Caco-2 (cell line): ENCODE measurements at regions not wholly inside any gene's neighbourhood (a gene's known extent, or its start where the extent isn't known, plus 50 kb on each side); places are given as distances from the start of the nearest gene placed in this dataset.

Experiments used
- BruUV-seq: library from RNA; stranded (reverse); fragments of 400-500 nt; replicated peaks from 2 replicates; lab custom pipeline; 2021; lab: Mats Ljungman, UMichigan
- CTCF ChIA-PET: fragments of 300-600 bp; sonication (Branson Sonifier 250); formaldehyde crosslinking; loops from one replicate; lab custom pipeline; 2022; ENCODE audit warnings: antibody characterized with exemption; lab: Charles Lee
- POLR2A ChIA-PET: fragments of 300-600 bp; sonication (Branson Sonifier 250); formaldehyde crosslinking; loops from one replicate; lab custom pipeline; 2022; ENCODE audit warnings: antibody characterized with exemption; lab: Charles Lee
- DNase-seq, 2 experiments: peaks; one replicate each; pipeline versions ENCODE4 v3.0.0 to v3.0.0-alpha.2; 2020 to 2022
- H3K27me3 ChIP-seq: replicated peaks from 2 replicates; pipeline ENCODE4 v1.6.0; 2011; ENCODE audit warnings: low read length; ENCODE audit not compliant: control insufficient read depth, insufficient read depth
- H3K36me3 ChIP-seq: 2 replicates; pipeline ENCODE4 v1.5.1; 2011; ENCODE audit warnings: low read length; ENCODE audit not compliant: control insufficient read depth, insufficient read depth
- H3K4me1 ChIP-seq: fragments of 250-450 bp; sonication (Bioruptor Pico); 2 replicates; pipeline ENCODE4 v1.5.1; 2020; ENCODE audit warnings: mild to moderate bottlenecking
- H3K4me3 ChIP-seq: 2 replicates; pipeline ENCODE4 v1.5.1; 2011; ENCODE audit warnings: low read depth, mild to moderate bottlenecking, control low read depth, low read length
- H3K9me3 ChIP-seq: fragments of 250-450 bp; sonication (Bioruptor Pico); 2 replicates; pipeline ENCODE4 v1.5.1; 2020; ENCODE audit warnings: mild to moderate bottlenecking, moderate library complexity
- H3K27ac Mint-ChIP-seq: one replicate; pipeline ENCODE4 v1.8.0; 2022; ENCODE audit warnings: mixed read lengths; ENCODE audit not compliant: unreplicated experiment
- H3K27me3 Mint-ChIP-seq: one replicate; pipeline ENCODE4 v1.8.0; 2022; ENCODE audit warnings: mixed read lengths; ENCODE audit not compliant: insufficient read depth, unreplicated experiment
- H3K36me3 Mint-ChIP-seq: one replicate; pipeline ENCODE4 v1.8.0; 2022; ENCODE audit warnings: mild to moderate bottlenecking, mixed read lengths; ENCODE audit not compliant: insufficient read depth, unreplicated experiment
- H3K4me1 Mint-ChIP-seq: one replicate; pipeline ENCODE4 v1.8.0; 2022; ENCODE audit warnings: low read depth, mixed read lengths; ENCODE audit not compliant: unreplicated experiment
- H3K4me3 Mint-ChIP-seq: one replicate; pipeline ENCODE4 v1.8.0; 2022; ENCODE audit warnings: mild to moderate bottlenecking, moderate library complexity, mixed read lengths; ENCODE audit not compliant: unreplicated experiment
- H3K9me3 Mint-ChIP-seq: one replicate; pipeline ENCODE4 v1.8.0; 2022; ENCODE audit warnings: mixed read lengths; ENCODE audit not compliant: unreplicated experiment
- intact Hi-C: fragments of 100-400 bp; cut with micrococcal nuclease; formaldehyde crosslinking; loops from one replicate; pipeline ENCODE4 v1.10.0; 2022; ENCODE audit not compliant: unreplicated experiment
- TF ChIP-seq, protein P1 (sequence below), 2 experiments: fragments of 200-600 bp in 1 of 2; IDR thresholded peaks; 1 replicate in 1 of 2; 2 replicates in 1 of 2; pipeline versions ENCODE4 v1.5.1 to v1.8.0; 2011 to 2022; ENCODE audit warnings: antibody characterized with exemption in 1 of 2, control low read depth in 1 of 2, inconsistent platforms in 1 of 2, low read depth in 1 of 2, low read length in 1 of 2, mild to moderate bottlenecking in 1 of 2, moderate library complexity in 1 of 2; ENCODE audit not compliant: insufficient read depth in 1 of 2, severe bottlenecking in 1 of 2, unreplicated experiment in 1 of 2

DNA sequence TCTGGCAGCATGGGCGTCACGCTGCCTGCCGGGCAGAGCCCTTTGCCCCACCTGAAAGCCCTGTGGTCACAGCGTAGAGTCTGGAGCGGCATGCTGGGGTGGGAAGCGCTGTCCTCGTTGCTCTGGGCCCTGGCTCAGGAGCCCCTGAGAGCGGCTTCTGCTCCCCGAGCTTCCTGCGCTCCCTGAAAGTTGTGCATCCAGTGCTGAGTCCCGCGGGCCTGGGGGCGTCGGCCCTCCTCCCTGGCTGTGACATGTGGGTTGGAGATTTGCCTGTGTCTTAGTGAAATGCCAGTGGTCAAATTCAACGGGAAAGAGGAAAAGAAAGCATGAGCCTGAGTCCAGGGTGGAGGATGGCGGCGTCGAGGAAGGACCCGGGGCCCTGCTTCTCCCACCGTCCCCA lies 1208.0 kb downstream of the BRD1 start:
- Histone ChIP-seq H3K36me3 (no peaks in the 10 kb centered on the region), H3K4me1 (no peaks in the 10 kb centered on the region), H3K27me3 (no peaks in the 10 kb centered on the region), H3K9me3 (no peaks in the 10 kb centered on the region), H3K4me3 (no peak overlapping the region)
- Mint-ChIP-seq H3K36me3 (no peaks in the 10 kb centered on the region), H3K4me3 (no peak overlapping the region), H3K9me3 (no peaks in the 10 kb centered on the region), H3K27ac (no peak overlapping the region), H3K27me3 (peaks cover 5% of the 10 kb centered on the region), H3K4me1 (no peaks in the 10 kb centered on the region)
- BruUV-seq = no TSS peak
- TF ChIP-seq, protein P1, sequence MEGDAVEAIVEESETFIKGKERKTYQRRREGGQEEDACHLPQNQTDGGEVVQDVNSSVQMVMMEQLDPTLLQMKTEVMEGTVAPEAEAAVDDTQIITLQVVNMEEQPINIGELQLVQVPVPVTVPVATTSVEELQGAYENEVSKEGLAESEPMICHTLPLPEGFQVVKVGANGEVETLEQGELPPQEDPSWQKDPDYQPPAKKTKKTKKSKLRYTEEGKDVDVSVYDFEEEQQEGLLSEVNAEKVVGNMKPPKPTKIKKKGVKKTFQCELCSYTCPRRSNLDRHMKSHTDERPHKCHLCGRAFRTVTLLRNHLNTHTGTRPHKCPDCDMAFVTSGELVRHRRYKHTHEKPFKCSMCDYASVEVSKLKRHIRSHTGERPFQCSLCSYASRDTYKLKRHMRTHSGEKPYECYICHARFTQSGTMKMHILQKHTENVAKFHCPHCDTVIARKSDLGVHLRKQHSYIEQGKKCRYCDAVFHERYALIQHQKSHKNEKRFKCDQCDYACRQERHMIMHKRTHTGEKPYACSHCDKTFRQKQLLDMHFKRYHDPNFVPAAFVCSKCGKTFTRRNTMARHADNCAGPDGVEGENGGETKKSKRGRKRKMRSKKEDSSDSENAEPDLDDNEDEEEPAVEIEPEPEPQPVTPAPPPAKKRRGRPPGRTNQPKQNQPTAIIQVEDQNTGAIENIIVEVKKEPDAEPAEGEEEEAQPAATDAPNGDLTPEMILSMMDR (IDR thresholded peaks at IDR 0.05; ENCODE audit: insufficient read depth in 1 of 2, low read depth in 1 of 2, low read length in 1 of 2, severe bottlenecking in 1 of 2, unreplicated experiment in 1 of 2) = no peak
- intact Hi-C loops = no loop called here
- ChIA-PET POLR2A (no interaction called here), CTCF (no interaction called here)
- DNase-seq = no peak

DNA sequence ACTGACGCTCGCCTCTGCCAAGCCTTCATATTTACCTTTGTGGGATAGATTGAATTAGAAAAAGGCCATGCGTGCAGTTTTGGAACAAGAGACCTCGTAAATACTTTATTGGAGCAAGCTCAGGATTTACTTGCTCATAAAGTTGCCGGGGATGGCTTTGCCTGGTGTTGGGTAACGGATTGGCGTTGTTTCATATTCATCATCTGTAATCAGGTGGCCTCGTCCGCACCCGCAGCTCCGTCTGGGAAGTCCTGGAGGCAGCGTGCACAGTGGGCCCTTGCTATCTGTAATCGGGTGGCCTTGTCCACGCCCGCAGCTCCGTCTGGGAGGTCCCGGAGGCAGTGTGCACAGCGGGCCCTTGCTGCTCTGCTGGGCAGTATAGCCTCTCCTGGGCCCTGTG lies 1209.3 kb downstream of the BRD1 start:
- H3K4me1 ChIP-seq = no peaks in the 10 kb centered on the region
- no peaks in the 10 kb centered on the region for H3K36me3 ChIP-seq
- TF ChIP-seq, protein P1 (IDR thresholded peaks at IDR 0.05; ENCODE audit: insufficient read depth in 1 of 2, low read depth in 1 of 2, low read length in 1 of 2, severe bottlenecking in 1 of 2, unreplicated experiment in 1 of 2) = no peak
- no peak overlapping the region for H3K4me3 Mint-ChIP-seq
- DNase-seq = no peak
- no peak overlapping the region for H3K4me3 ChIP-seq
- H3K9me3 Mint-ChIP-seq = no peaks in the 10 kb centered on the region
- no peaks in the 10 kb centered on the region for H3K9me3 ChIP-seq
- POLR2A ChIA-PET = no interaction called here
- H3K36me3 Mint-ChIP-seq = no peaks in the 10 kb centered on the region
- H3K27me3 ChIP-seq = no peaks in the 10 kb centered on the region
- CTCF ChIA-PET = no interaction called here
- no TSS peak for BruUV-seq
- H3K4me1 Mint-ChIP-seq = no peaks in the 10 kb centered on the region
- peaks cover 6% of the 10 kb centered on the region for H3K27me3 Mint-ChIP-seq
- intact Hi-C loops = no loop called here
- no peak overlapping the region for H3K27ac Mint-ChIP-seq

DNA sequence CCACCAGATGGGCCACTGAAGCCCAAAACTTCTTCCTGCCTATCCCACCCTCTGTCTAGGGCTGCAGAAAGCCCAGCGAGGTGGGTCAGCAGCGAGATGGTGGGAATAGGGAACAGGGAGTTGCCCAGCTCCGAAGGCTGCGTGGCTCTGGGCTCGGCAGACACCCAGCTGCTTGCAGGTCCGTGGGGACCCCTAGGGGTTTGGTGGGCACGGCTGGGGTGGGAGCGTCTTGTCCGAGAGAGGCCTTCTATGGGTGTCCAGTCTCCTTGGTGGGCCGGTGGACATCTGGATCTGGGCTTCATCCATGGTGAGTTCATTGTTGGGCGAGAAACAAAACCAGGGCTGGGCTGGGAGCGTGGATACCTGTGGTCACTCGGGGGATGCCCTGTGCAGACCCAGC lies 1211.0 kb downstream of the BRD1 start:
- no TSS peak for BruUV-seq
- H3K4me3 ChIP-seq = no peak overlapping the region
- H3K27me3 ChIP-seq = no peaks in the 10 kb centered on the region
- intact Hi-C loops = no loop called here
- Mint-ChIP-seq H3K4me1 (no peaks in the 10 kb centered on the region), H3K9me3 (no peaks in the 10 kb centered on the region), H3K27ac (no peak overlapping the region), H3K27me3 (peaks cover 10% of the 10 kb centered on the region), H3K36me3 (no peaks in the 10 kb centered on the region), H3K4me3 (no peak overlapping the region)
- ChIA-PET POLR2A (no interaction called here), CTCF (no interaction called here)
- no peaks in the 10 kb centered on the region for H3K9me3 ChIP-seq
- no peaks in the 10 kb centered on the region for H3K4me1 ChIP-seq
- TF ChIP-seq, protein P1 (IDR thresholded peaks at IDR 0.05; ENCODE audit: insufficient read depth in 1 of 2, low read depth in 1 of 2, low read length in 1 of 2, severe bottlenecking in 1 of 2, unreplicated experiment in 1 of 2) = no peak
- no peaks in the 10 kb centered on the region for H3K36me3 ChIP-seq
- no peak for DNase-seq
